ENCODE measurements at regions not wholly inside any gene's neighbourhood (a gene's known extent, or its start where the extent isn't known, plus 50 kb on each side); places are given as distances from the start of the nearest gene placed in this dataset.

DNA sequence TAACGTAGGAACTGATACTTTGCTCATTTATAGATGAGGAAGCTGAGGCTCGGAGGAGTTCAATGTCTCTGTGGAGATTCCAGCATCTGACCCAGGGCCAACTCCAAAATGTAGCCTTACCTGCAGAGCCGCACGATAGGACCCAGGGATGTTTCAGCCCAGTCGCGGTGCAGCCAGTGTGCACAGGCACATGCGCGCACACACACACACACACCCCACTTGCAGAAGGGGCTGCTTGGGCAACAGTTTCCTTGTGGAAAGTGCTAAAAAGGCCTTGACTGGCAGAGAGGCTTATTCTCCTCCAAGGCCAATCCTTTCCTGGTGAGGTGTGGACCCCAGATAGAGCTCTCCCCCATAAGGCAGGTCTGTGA lies 101.7 kb downstream of the ZFP36L2 start:
- TF ChIP-seq, protein P1, sequence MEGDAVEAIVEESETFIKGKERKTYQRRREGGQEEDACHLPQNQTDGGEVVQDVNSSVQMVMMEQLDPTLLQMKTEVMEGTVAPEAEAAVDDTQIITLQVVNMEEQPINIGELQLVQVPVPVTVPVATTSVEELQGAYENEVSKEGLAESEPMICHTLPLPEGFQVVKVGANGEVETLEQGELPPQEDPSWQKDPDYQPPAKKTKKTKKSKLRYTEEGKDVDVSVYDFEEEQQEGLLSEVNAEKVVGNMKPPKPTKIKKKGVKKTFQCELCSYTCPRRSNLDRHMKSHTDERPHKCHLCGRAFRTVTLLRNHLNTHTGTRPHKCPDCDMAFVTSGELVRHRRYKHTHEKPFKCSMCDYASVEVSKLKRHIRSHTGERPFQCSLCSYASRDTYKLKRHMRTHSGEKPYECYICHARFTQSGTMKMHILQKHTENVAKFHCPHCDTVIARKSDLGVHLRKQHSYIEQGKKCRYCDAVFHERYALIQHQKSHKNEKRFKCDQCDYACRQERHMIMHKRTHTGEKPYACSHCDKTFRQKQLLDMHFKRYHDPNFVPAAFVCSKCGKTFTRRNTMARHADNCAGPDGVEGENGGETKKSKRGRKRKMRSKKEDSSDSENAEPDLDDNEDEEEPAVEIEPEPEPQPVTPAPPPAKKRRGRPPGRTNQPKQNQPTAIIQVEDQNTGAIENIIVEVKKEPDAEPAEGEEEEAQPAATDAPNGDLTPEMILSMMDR (IDR thresholded peaks at IDR 0.05 in 4 of 5, conservative IDR thresholded peaks at IDR 0.05 in 1 of 5) = no peak
- no peak for TF ChIP-seq POLR2A (IDR thresholded peaks at IDR 0.05)

All from gastrocnemius medialis (tissue), 4 donors.